Body of pancreas (tissue), 4 donors: ENCODE measurements at regions not wholly inside any gene's neighbourhood (a gene's known extent, or its start where the extent isn't known, plus 50 kb on each side); places are given as distances from the start of the nearest gene placed in this dataset.

Source experiments
- CTCF ChIP-seq, 7 experiments: fragments of 450-650 bp in 4 of 7; fragments of 200-600 bp in 3 of 7; sonication (generic) in 3 of 7; IDR thresholded peaks; one replicate each; pipeline ENCODE4 v1.5.1; 2016 to 2019; ENCODE audit warnings: antibody characterized with exemption in 7 of 7
- POLR2A ChIP-seq, 3 donors: fragments of 450-650 bp; IDR thresholded peaks; one replicate each; pipeline ENCODE4 v1.6.1; 2016; ENCODE audit warnings: antibody characterized with exemption in 3 of 3, mild to moderate bottlenecking in 2 of 3

DNA sequence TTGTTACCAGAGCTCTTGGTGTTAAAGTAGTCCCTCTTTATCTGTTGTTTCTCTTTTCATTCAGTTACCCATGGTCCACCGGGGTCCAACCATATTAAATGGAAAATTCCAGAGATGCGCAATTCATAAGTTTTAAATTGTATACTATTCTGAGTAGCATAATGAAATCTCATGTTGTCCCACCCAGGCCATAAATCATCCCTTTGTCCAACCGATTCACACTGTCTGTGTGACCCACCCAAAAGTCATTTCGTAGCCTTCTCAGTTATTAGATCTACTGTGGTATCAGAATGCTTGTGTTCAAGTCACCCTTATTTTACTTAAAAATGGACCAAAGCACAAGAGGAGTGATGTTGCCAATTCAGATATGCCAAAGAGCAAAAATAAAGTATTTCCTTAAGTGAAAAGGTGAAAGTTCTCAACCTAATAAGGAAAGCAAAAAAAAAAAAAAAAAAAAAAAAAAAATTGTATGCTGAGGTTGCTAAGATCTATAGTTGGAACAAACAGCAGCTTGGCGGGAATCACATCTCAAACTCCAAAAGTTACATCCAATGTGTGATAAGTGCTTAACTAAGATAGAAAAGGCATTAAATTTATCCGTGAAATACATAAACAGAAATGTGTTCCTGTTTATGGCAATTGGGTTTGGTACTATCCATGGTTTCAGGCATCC is 106.8 kb upstream of the GPBP1 start:
- TF ChIP-seq POLR2A (IDR thresholded peaks at IDR 0.05) (no peak), CTCF (IDR thresholded peaks at IDR 0.05) (no peak)
